ENCODE measurements at regions not wholly inside any gene's neighbourhood (a gene's known extent, or its start where the extent isn't known, plus 50 kb on each side); places are given as distances from the start of the nearest gene placed in this dataset.

- TF ChIP-seq CTCF (IDR thresholded peaks at IDR 0.05; ENCODE audit: extremely low read depth, missing control alignments): no peak
- no peak for DNase-seq (ENCODE audit: low spot score)
These were observed 501.0 kb downstream of the PPARGC1A start for GRCh38 chr4:23388699-23389395.

GRCh38 chr4:23388255-23388654, 501.6 kb downstream of the PPARGC1A start:
- TF ChIP-seq CTCF (IDR thresholded peaks at IDR 0.05; ENCODE audit: extremely low read depth, missing control alignments): no peak
- DNase-seq (ENCODE audit: low spot score): no peak

- no peak for DNase-seq (ENCODE audit: low spot score)
- TF ChIP-seq CTCF (IDR thresholded peaks at IDR 0.05; ENCODE audit: extremely low read depth, missing control alignments): no peak
These were observed 505.1 kb downstream of the PPARGC1A start for GRCh38 chr4:23384741-23385140.

GRCh38 chr4:23382879-23383278, 507.0 kb downstream of the PPARGC1A start:
- no peak for TF ChIP-seq CTCF (IDR thresholded peaks at IDR 0.05; ENCODE audit: extremely low read depth, missing control alignments)
- no peak for DNase-seq (ENCODE audit: low spot score)

GRCh38 chr4:23374259-23374658, 515.6 kb downstream of the PPARGC1A start:
- no peak for TF ChIP-seq CTCF (IDR thresholded peaks at IDR 0.05; ENCODE audit: extremely low read depth, missing control alignments)
- DNase-seq (ENCODE audit: low spot score): no peak

GRCh38 chr4:23373261-23373660, 516.6 kb downstream of the PPARGC1A start:
- DNase-seq (ENCODE audit: low spot score): no peak
- TF ChIP-seq CTCF (IDR thresholded peaks at IDR 0.05; ENCODE audit: extremely low read depth, missing control alignments): no peak

- TF ChIP-seq CTCF (IDR thresholded peaks at IDR 0.05; ENCODE audit: extremely low read depth, missing control alignments): no peak
These were observed 518.3 kb downstream of the PPARGC1A start for GRCh38 chr4:23371533-23371932.

More at GRCh38 chr4:23371533-23371932, 518.3 kb downstream of the PPARGC1A start:
- DNase-seq (ENCODE audit: low spot score): no peak

Measured in GM20000 (cell line).